Kidney epithelial cell (primary cell): ENCODE measurements at regions not wholly inside any gene's neighbourhood (a gene's known extent, or its start where the extent isn't known, plus 50 kb on each side); places are given as distances from the start of the nearest gene placed in this dataset.

Source experiments
- DNase-seq: peaks from one replicate; pipeline ENCODE4 v3.0.0-alpha.2; 2010; ENCODE audit warnings: low read depth
- H3K27me3 ChIP-seq: 2 replicates; pipeline ENCODE4 v1.6.0; 2011; ENCODE audit warnings: low read length; ENCODE audit not compliant: control insufficient read depth, insufficient read depth
- H3K36me3 ChIP-seq: 2 replicates; pipeline ENCODE4 v1.5.1; 2011; ENCODE audit warnings: low read length; ENCODE audit not compliant: control insufficient read depth, insufficient read depth
- H3K4me3 ChIP-seq: 2 replicates; pipeline ENCODE4 v1.5.1; 2011; ENCODE audit warnings: low read depth, mild to moderate bottlenecking, control low read depth, low read length
- TF ChIP-seq, protein P1 (sequence below): IDR thresholded peaks from 2 replicates; pipeline ENCODE4 v1.5.1; 2011; ENCODE audit warnings: mild to moderate bottlenecking, moderate library complexity, low read length, control low read depth, inconsistent platforms; ENCODE audit not compliant: insufficient read depth, poor library complexity, severe bottlenecking

GRCh38 chr12:59096246-59096645, 175.9 kb upstream of the LRIG3 start:
- no peak for DNase-seq
- TF ChIP-seq, protein P1, sequence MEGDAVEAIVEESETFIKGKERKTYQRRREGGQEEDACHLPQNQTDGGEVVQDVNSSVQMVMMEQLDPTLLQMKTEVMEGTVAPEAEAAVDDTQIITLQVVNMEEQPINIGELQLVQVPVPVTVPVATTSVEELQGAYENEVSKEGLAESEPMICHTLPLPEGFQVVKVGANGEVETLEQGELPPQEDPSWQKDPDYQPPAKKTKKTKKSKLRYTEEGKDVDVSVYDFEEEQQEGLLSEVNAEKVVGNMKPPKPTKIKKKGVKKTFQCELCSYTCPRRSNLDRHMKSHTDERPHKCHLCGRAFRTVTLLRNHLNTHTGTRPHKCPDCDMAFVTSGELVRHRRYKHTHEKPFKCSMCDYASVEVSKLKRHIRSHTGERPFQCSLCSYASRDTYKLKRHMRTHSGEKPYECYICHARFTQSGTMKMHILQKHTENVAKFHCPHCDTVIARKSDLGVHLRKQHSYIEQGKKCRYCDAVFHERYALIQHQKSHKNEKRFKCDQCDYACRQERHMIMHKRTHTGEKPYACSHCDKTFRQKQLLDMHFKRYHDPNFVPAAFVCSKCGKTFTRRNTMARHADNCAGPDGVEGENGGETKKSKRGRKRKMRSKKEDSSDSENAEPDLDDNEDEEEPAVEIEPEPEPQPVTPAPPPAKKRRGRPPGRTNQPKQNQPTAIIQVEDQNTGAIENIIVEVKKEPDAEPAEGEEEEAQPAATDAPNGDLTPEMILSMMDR, result no peak
- no peaks in the 10 kb centered on the region for H3K36me3 ChIP-seq
- no peaks in the 10 kb centered on the region for H3K27me3 ChIP-seq
- no peak overlapping the region for H3K4me3 ChIP-seq

DNA sequence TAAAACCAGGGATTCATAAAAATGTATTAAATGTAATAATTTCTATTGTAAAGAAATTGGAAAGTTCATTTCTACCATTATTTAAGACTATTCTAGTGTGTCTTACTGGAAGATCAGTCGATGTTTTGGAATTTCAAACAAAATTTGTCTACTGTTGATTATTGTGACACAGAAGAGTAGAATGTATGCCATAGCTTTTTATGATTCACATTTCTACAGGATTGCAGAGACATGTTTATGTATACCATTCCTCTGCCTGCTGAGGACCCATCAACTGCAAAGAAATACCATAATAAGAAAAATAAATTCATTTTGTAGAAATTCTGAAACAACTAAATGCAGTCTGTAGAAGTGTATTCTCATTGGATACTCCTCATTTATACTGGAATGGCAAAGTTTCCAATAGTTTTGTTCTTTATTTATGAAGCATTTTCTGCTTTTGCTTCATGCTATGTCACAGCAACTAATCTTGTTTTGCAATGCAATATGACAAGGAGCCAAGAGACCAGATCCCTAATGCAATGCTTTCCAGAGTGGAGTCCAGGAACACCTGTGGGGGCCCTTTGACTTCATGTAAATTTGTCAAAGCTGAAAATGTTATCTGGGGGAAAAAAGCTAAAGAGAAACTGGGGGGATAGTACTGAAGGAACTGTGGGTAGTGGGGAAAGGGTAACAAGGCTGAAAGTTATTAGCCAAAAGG, 172.9 kb upstream of the LRIG3 start:
- Histone ChIP-seq H3K36me3 (no peaks in the 10 kb centered on the region), H3K4me3 (no peak overlapping the region), H3K27me3 (no peaks in the 10 kb centered on the region)
- no peak for DNase-seq
- TF ChIP-seq, protein P1, result no peak

DNA sequence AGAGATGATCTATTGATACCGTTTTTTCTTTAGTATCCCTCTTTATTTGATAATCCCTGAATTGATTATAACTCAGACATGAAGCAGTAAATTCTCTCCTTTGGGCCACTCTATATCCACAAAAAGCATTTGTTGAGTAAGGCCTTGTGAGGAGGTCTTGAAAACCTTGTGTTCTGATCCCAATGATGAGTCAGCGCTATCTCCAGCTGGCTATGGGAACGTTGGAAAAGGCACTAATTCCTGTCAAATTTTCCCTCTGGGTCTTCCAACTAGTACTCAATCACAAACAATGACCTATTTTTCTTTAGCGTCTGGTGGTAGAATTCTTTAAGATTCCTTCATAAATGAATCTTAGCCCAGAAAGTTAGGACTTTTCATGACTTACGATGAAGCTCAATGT, 168.4 kb upstream of the LRIG3 start:
- no peak for DNase-seq
- H3K36me3 ChIP-seq, result no peaks in the 10 kb centered on the region
- TF ChIP-seq, protein P1, result no peak
- no peaks in the 10 kb centered on the region for H3K27me3 ChIP-seq
- no peak overlapping the region for H3K4me3 ChIP-seq

- Histone ChIP-seq H3K4me3 (no peak overlapping the region), H3K27me3 (no peaks in the 10 kb centered on the region), H3K36me3 (no peaks in the 10 kb centered on the region)
- DNase-seq, result no peak
- TF ChIP-seq, protein P1, result no peak
Observed at GRCh38 chr12:59087691-59088090, 167.4 kb upstream of the LRIG3 start.

DNA sequence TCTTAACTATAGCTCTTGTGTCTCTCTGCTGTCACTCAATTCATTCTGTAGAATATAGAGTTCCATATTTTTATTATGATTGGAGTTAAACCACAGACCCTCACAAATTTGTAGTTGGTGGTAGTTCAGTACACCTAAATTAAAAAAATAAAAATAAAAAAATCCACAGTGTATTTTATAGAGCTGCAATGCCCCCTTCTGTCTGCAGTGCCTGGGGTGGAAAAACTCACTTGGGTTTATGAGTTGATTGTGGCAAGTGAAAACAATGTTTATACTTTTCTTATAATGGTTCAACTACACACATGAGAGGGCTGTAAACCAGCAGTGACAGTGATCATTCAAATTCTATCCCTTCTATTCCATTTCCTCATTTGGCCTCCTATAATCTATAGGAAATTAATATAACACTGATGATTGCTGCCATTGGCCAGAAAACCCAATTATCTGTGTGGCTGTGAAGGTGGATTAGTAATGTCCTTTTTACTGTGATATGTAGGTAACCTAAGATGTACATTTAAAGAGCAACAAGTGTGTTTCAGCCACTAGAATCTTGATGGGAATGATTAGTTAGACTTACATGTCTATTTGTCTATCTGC, 166.9 kb upstream of the LRIG3 start:
- no peak for DNase-seq
- H3K4me3 ChIP-seq, result no peak overlapping the region
- no peaks in the 10 kb centered on the region for H3K36me3 ChIP-seq
- no peaks in the 10 kb centered on the region for H3K27me3 ChIP-seq
- TF ChIP-seq, protein P1, result peak; percentile 73

- Histone ChIP-seq H3K27me3 (no peaks in the 10 kb centered on the region), H3K4me3 (no peak overlapping the region), H3K36me3 (no peaks in the 10 kb centered on the region)
- DNase-seq, result no peak
- TF ChIP-seq, protein P1, result no peak
Observed at GRCh38 chr12:59086126-59086525, 165.8 kb upstream of the LRIG3 start.
